SU-DHL-6 (cell line): ENCODE measurements at regions not wholly inside any gene's neighbourhood (a gene's known extent, or its start where the extent isn't known, plus 50 kb on each side); places are given as distances from the start of the nearest gene placed in this dataset.

Experiments used
- H2AFZ ChIP-seq: fragments of 200-600 bp; sonication (generic); 2 replicates; pipeline ENCODE4 v1.6.1; 2014; ENCODE audit warnings: low read depth, mild to moderate bottlenecking, moderate library complexity, mixed read lengths, antibody characterized with exemption, low read length; ENCODE audit not compliant: severe bottlenecking
- H3F3A ChIP-seq: fragments of 200-600 bp; shearing (Covaris generic); 2 replicates; pipeline ENCODE4 v1.6.0; 2016; ENCODE audit warnings: antibody characterized with exemption, mild to moderate bottlenecking; ENCODE audit not compliant: insufficient read depth
- H3K27ac ChIP-seq: fragments of 200-600 bp; sonication (generic); 2 replicates; pipeline ENCODE4 v1.5.1; 2016; ENCODE audit warnings: low read depth, mild to moderate bottlenecking, low read length, moderate library complexity, mixed read lengths
- H3K27me3 ChIP-seq: fragments of 200-600 bp; sonication (generic), shearing (Covaris generic); 2 replicates; pipeline ENCODE4 v1.6.0; 2014; ENCODE audit warnings: mild to moderate bottlenecking, low read length
- H3K36me3 ChIP-seq: fragments of 200-600 bp; sonication (generic); 2 replicates; pipeline ENCODE4 v1.6.1; 2014; ENCODE audit warnings: mild to moderate bottlenecking, low read length, mixed read lengths
- H3K4me2 ChIP-seq: fragments of 300-600, 200-600 bp; shearing (Covaris generic), sonication (generic); 2 replicates; pipeline ENCODE4 v1.6.0; 2014; ENCODE audit warnings: low read length, low read depth, mild to moderate bottlenecking; ENCODE audit not compliant: poor library complexity, severe bottlenecking
- H3K4me3 ChIP-seq: fragments of 200-600 bp; sonication (generic); 2 replicates; pipeline ENCODE4 v1.5.1; 2014; ENCODE audit warnings: antibody characterized with exemption, low read length, mild to moderate bottlenecking, mixed read lengths; ENCODE audit not compliant: insufficient read depth, poor library complexity, severe bottlenecking
- H3K79me2 ChIP-seq: fragments of 200-600 bp; sonication (generic); 2 replicates; pipeline ENCODE4 v1.6.1; 2014; ENCODE audit warnings: mild to moderate bottlenecking, low read length, moderate library complexity; ENCODE audit not compliant: insufficient read depth
- H3K9ac ChIP-seq: fragments of 200-600 bp; sonication (generic); 2 replicates; pipeline ENCODE4 v1.7.0; 2014; ENCODE audit warnings: mild to moderate bottlenecking, low read length
- H3K9me2 ChIP-seq: fragments of 200-600 bp; sonication (generic); replicated peaks from 2 replicates; pipeline ENCODE4 v1.6.1; 2014; ENCODE audit warnings: low read length; ENCODE audit not compliant: insufficient read depth
- H3K9me3 ChIP-seq: fragments of 200-600 bp; sonication (generic); 2 replicates; pipeline ENCODE4 v1.6.1; 2014; ENCODE audit warnings: low read length, mixed read lengths; ENCODE audit not compliant: insufficient read depth
- H4K20me1 ChIP-seq: fragments of 200-600 bp; sonication (generic); 2 replicates; pipeline ENCODE4 v1.6.1; 2014; ENCODE audit warnings: low read depth, mild to moderate bottlenecking, antibody characterized with exemption, low read length, moderate library complexity, mixed read lengths
- CTCF ChIP-seq: fragments of 200-600 bp; sonication (generic); IDR thresholded peaks from one replicate; pipeline ENCODE4 v1.5.1; 2017; ENCODE audit warnings: antibody characterized with exemption, mild to moderate bottlenecking, low read length, moderate library complexity; ENCODE audit not compliant: insufficient read depth, poor library complexity, severe bottlenecking
- EZH2phosphoT487 ChIP-seq: fragments of 200-600 bp; sonication (generic), shearing (Covaris generic); conservative IDR thresholded peaks from 2 replicates; pipeline ENCODE4 v1.6.1; 2018; ENCODE audit warnings: mild to moderate bottlenecking, antibody characterized with exemption, low read length, moderate library complexity, mixed read lengths

- Histone ChIP-seq H3K4me2 (no peak overlapping the region), H4K20me1 (no peaks in the 10 kb centered on the region)
Measured at GRCh38 chr12:16669756-16670155, 63.8 kb upstream of the LMO3 start.

GRCh38 chr12:16668198-16668597 is 62.2 kb upstream of the LMO3 start:
- TF ChIP-seq CTCF: no peak
- no peak for TF ChIP-seq EZH2phosphoT487
- Histone ChIP-seq H3K79me2 (no peaks in the 10 kb centered on the region), H4K20me1 (no peaks in the 10 kb centered on the region), H3K4me3 (no peak overlapping the region), H3K36me3 (no peaks in the 10 kb centered on the region), H3K4me2 (no peak overlapping the region), H3K9ac (no peak overlapping the region), H3F3A (no peaks in the 10 kb centered on the region), H3K9me3 (no peaks in the 10 kb centered on the region), H2AFZ (no peak overlapping the region), H3K9me2 (no peaks in the 10 kb centered on the region), H3K27ac (no peak overlapping the region), H3K27me3 (no peaks in the 10 kb centered on the region)

More at GRCh38 chr12:16669756-16670155, 63.8 kb upstream of the LMO3 start:
- Histone ChIP-seq H3K79me2 (no peaks in the 10 kb centered on the region), H3K4me3 (no peak overlapping the region), H3F3A (no peaks in the 10 kb centered on the region), H3K36me3 (no peaks in the 10 kb centered on the region), H2AFZ (no peak overlapping the region), H3K9me2 (no peaks in the 10 kb centered on the region), H3K27ac (no peak overlapping the region), H3K27me3 (no peaks in the 10 kb centered on the region), H3K9ac (no peak overlapping the region), H3K9me3 (no peaks in the 10 kb centered on the region)
- TF ChIP-seq CTCF: no peak
- TF ChIP-seq EZH2phosphoT487: no peak

GRCh38 chr12:16658699-16659098 is 52.7 kb upstream of the LMO3 start:
- H3K4me2 ChIP-seq: no peak overlapping the region

More at GRCh38 chr12:16658699-16659098, 52.7 kb upstream of the LMO3 start:
- Histone ChIP-seq H2AFZ (no peak overlapping the region), H4K20me1 (no peaks in the 10 kb centered on the region), H3K27me3 (no peaks in the 10 kb centered on the region), H3K36me3 (no peaks in the 10 kb centered on the region), H3K9me2 (no peaks in the 10 kb centered on the region), H3K9me3 (no peaks in the 10 kb centered on the region), H3K79me2 (no peaks in the 10 kb centered on the region), H3K27ac (no peak overlapping the region), H3K9ac (no peak overlapping the region), H3F3A (no peaks in the 10 kb centered on the region), H3K4me3 (no peak overlapping the region)
- TF ChIP-seq EZH2phosphoT487: no peak
